ENCODE measurements at regions not wholly inside any gene's neighbourhood (a gene's known extent, or its start where the extent isn't known, plus 50 kb on each side); places are given as distances from the start of the nearest gene placed in this dataset.
"Not testable (repeated sequence)": the region's sequence is repeated elsewhere in the genome, so short reads cannot be mapped to it uniquely, and the experiment has no call there.

DNA sequence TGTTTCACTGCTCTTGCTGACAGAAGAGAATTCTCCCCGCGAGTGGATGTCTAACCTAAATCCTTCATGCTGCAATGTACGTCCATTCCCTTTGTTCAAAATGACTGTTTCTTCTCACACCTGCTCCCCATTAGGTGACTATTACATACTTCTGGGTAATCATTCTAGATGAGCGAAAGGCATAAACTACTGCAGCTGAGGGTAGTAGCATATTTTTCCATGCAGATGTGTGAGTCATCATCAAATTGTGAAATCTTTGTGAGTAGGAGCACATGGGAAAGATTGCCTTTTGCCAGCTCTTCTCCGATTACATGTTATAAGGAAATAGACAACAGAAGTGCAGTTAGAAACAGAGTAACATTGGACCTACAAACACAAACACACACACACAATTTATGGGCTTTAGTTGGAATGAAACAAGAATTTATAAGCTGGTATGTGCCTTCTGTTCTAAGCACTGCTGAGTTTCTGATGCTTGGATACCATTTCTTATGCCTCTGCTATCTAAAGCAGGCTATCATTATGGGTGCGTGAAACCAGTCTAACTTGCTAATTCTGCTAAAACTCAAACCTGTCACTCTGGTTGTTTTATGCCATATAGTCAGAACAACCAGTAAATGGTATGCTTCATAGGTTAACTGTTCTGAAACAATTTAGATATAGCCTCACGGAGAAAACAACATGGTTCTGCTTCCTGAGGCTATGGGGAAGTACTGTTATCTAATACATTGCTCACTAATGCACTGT is 346.9 kb upstream of the PSMD7 start:
- peaks cover 0 to 11% (median 0%) of the 10 kb centered on the region in 7 donors for H3K27me3 ChIP-seq (replicated peaks in 1 of 7)
- H3K27ac ChIP-seq = no peak overlapping the region
- H3K36me3 ChIP-seq = no peaks in the 10 kb centered on the region
- intact Hi-C loops (cut with DNase I; ENCODE audit: low total_unique reads) = no loop called here
- TF ChIP-seq POLR2A (IDR thresholded peaks at IDR 0.05) = no peak
- no peak for TF ChIP-seq POLR2AphosphoS5 (IDR thresholded peaks at IDR 0.05)
- TF ChIP-seq, protein P1, sequence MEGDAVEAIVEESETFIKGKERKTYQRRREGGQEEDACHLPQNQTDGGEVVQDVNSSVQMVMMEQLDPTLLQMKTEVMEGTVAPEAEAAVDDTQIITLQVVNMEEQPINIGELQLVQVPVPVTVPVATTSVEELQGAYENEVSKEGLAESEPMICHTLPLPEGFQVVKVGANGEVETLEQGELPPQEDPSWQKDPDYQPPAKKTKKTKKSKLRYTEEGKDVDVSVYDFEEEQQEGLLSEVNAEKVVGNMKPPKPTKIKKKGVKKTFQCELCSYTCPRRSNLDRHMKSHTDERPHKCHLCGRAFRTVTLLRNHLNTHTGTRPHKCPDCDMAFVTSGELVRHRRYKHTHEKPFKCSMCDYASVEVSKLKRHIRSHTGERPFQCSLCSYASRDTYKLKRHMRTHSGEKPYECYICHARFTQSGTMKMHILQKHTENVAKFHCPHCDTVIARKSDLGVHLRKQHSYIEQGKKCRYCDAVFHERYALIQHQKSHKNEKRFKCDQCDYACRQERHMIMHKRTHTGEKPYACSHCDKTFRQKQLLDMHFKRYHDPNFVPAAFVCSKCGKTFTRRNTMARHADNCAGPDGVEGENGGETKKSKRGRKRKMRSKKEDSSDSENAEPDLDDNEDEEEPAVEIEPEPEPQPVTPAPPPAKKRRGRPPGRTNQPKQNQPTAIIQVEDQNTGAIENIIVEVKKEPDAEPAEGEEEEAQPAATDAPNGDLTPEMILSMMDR (IDR thresholded peaks at IDR 0.05 in 8 of 11, conservative IDR thresholded peaks at IDR 0.05 in 3 of 11) = no peak
- H3K4me3 ChIP-seq = no peak overlapping the region
- DNase-seq = no peak
- no peaks in the 10 kb centered on the region for H3K4me1 ChIP-seq
- H3K9me3 ChIP-seq = no peaks in the 10 kb centered on the region
- 74 to 90% (median 89%) methylated on average over 7 of the region's 7 CpGs for WGBS, 5 donors

DNA sequence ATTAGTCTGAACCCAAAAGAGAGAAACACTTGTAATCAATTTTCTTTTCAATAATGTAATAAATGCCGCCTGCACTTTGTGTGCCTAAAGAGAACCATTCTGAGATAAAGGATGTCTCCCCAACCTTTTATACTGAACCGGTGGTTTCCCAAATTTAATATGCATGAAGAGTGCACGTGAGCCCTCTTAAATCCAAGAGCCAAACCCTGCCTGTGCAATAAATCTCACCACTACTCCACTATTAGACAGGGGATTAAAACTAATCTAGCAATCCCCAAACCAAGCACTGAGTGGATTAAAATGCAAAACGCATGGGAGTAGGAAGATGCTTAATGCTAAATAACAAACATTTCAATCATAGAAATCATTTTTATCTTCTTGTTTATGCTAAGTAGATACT is 351.0 kb upstream of the PSMD7 start:
- peaks cover 0 to 4% (median 0%) of the 10 kb centered on the region in 7 donors for H3K27me3 ChIP-seq (replicated peaks in 1 of 7)
- intact Hi-C loops (cut with DNase I; ENCODE audit: low total_unique reads) = no loop called here
- WGBS, 5 donors = 74 to 86% (median 78%) methylated on average over 4 of the region's 4 CpGs
- TF ChIP-seq POLR2A (IDR thresholded peaks at IDR 0.05) (no peak), POLR2AphosphoS5 (IDR thresholded peaks at IDR 0.05) (no peak)
- TF ChIP-seq, protein P1 (IDR thresholded peaks at IDR 0.05 in 8 of 11, conservative IDR thresholded peaks at IDR 0.05 in 3 of 11) = no peak
- H3K36me3 ChIP-seq = no peaks in the 10 kb centered on the region
- H3K27ac ChIP-seq = no peak overlapping the region
- no peak for DNase-seq
- no peak overlapping the region for H3K4me3 ChIP-seq
- H3K4me1 ChIP-seq = no peaks in the 10 kb centered on the region
- no peaks in the 10 kb centered on the region for H3K9me3 ChIP-seq

DNA sequence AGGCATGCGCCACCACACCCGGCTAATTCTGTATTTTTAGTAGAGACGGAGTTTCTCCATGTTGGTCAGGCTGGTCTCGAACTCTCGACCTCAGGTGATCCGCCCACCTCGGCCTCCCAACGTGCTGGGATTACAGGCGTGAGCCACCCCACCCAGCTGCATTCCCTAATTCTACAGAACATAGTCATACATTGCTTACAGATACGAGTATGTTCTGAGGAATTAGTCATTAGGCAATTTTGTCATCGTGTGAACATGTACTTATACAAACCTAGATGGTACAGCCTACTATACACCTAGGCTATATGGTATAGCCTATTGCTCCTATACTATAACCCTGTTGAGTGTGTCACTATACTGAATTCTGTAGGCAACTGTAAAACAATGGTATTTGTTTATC is 353.4 kb upstream of the PSMD7 start:
- H3K4me3 ChIP-seq; intact Hi-C loops (cut with DNase I; ENCODE audit: low total_unique reads); H3K36me3 ChIP-seq; H3K27ac ChIP-seq; H3K27me3 ChIP-seq (replicated peaks in 1 of 7); H3K4me1 ChIP-seq; DNase-seq: not testable (repeated sequence)
- peaks cover 0 to 12% (median 0%) of the 10 kb centered on the region in 8 donors for H3K9me3 ChIP-seq
- WGBS, 5 donors = 91 to 95% (median 92%) methylated on average over 11 of the region's 11 CpGs

DNA sequence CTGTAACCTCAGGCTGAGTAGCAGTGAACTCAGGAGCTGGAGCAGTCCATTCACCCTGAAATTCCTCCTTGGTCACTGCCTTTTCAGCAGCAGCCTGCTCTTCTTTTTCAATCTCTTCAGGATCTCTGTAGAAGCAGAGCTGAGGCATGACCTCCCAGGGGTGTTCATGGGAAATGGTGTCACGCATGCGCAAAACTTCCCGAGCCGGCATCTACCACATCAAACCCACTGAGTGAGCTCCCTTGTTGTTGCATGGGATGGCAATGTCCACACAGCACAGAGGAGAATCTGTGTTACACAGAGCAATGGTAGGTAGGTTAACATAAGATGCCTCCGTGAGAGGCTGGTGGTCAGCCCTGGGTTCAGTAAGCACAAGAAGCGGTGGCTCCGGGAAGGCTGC is 355.8 kb upstream of the PSMD7 start:
- intact Hi-C loops (cut with DNase I; ENCODE audit: low total_unique reads) = not testable (repeated sequence)
- WGBS, 5 donors = 92 to 97% (median 96%) methylated on average over 7 of the region's 7 CpGs

DNA sequence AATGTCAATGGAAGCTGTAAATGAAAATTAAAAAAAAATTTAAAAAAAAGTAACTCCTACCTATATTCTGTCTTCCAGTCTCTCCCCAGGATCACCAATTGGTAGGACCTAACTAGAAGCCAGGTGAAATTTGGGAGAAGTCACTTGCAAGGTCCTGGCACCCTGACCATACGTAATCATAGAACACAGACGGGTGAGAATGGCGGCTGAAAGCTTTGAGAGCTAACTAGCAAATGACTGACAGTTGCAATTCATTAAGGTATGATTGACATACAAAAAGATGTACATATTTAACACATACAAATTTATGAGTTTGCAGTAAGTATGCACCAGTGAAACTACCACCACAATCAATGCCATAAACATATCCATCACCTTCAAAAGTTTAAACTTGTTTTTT is 372.7 kb upstream of the PSMD7 start:
- H3K27ac ChIP-seq = no peak overlapping the region
- no peaks in the 10 kb centered on the region for H3K36me3 ChIP-seq
- TF ChIP-seq, protein P1 (IDR thresholded peaks at IDR 0.05 in 8 of 11, conservative IDR thresholded peaks at IDR 0.05 in 3 of 11) = no peak
- no peak for TF ChIP-seq POLR2A (IDR thresholded peaks at IDR 0.05)
- no peak for TF ChIP-seq POLR2AphosphoS5 (IDR thresholded peaks at IDR 0.05)
- intact Hi-C loops (cut with DNase I; ENCODE audit: low total_unique reads) = no loop called here
- no peak for DNase-seq
- WGBS, 5 donors = 89 to 96% (median 92%) methylated on average over 3 of the region's 3 CpGs
- peaks cover 0 to 29% (median 24%) of the 10 kb centered on the region in 8 donors for H3K9me3 ChIP-seq
- H3K4me3 ChIP-seq = no peak overlapping the region
- H3K4me1 ChIP-seq = no peaks in the 10 kb centered on the region
- peaks cover 0 to 20% (median 0%) of the 10 kb centered on the region in 7 donors for H3K27me3 ChIP-seq (replicated peaks in 1 of 7)

More for the DNA sequence above, 355.8 kb upstream of the PSMD7 start:
- H3K4me1 ChIP-seq; H3K36me3 ChIP-seq; H3K27me3 ChIP-seq (replicated peaks in 1 of 7); DNase-seq; H3K27ac ChIP-seq; H3K4me3 ChIP-seq: not testable (repeated sequence)
- H3K9me3 ChIP-seq = peaks cover 0 to 20% (median 0%) of the 10 kb centered on the region in 8 donors

Data from spleen (tissue), 11 donors.